ENCODE measurements at regions not wholly inside any gene's neighbourhood (a gene's known extent, or its start where the extent isn't known, plus 50 kb on each side); places are given as distances from the start of the nearest gene placed in this dataset.
"Not testable (repeated sequence)": the region's sequence is repeated elsewhere in the genome, so short reads cannot be mapped to it uniquely, and the experiment has no call there.

- DNase-seq (ENCODE audit: low read depth in 2 of 2): no peak
Observed at GRCh38 chr21:16418642-16419041, 688.9 kb downstream of the USP25 start.

GRCh38 chr21:16419188-16419921 lies 689.6 kb downstream of the USP25 start:
- peak; percentile 50 to 57 for DNase-seq (ENCODE audit: low read depth in 2 of 2)

GRCh38 chr21:16420031-16420724 lies 690.4 kb downstream of the USP25 start:
- peak in 1 of 2 experiments; percentile 15 for DNase-seq (ENCODE audit: low read depth in 2 of 2)

- DNase-seq (ENCODE audit: low read depth in 2 of 2): no peak
Observed at GRCh38 chr21:16421007-16421406, 691.2 kb downstream of the USP25 start.

GRCh38 chr21:16421965-16422364 lies 692.2 kb downstream of the USP25 start:
- DNase-seq (ENCODE audit: low read depth in 2 of 2): no peak

- no peak for DNase-seq (ENCODE audit: low read depth in 2 of 2)
Observed at GRCh38 chr21:16422702-16423101, 692.9 kb downstream of the USP25 start.

GRCh38 chr21:16423921-16424320 lies 694.1 kb downstream of the USP25 start:
- DNase-seq (ENCODE audit: low read depth in 2 of 2): no peak

- DNase-seq (ENCODE audit: low read depth in 2 of 2): no peak
Observed at GRCh38 chr21:16424331-16424751, 694.6 kb downstream of the USP25 start.

GRCh38 chr21:16425376-16425775 lies 695.6 kb downstream of the USP25 start:
- DNase-seq (ENCODE audit: low read depth in 2 of 2): no peak

- no peak for DNase-seq (ENCODE audit: low read depth in 2 of 2)
Observed at GRCh38 chr21:16426936-16427335, 697.2 kb downstream of the USP25 start.

GRCh38 chr21:16427587-16428087 lies 697.9 kb downstream of the USP25 start:
- no peak for DNase-seq (ENCODE audit: low read depth in 2 of 2)

GRCh38 chr21:16437586-16437985 lies 707.8 kb downstream of the USP25 start:
- DNase-seq (ENCODE audit: low read depth in 2 of 2): no peak

- no peak for DNase-seq (ENCODE audit: low read depth in 2 of 2)
Observed at GRCh38 chr21:16438761-16439160, 709.0 kb downstream of the USP25 start.

GRCh38 chr21:16441789-16442188 lies 712.0 kb downstream of the USP25 start:
- DNase-seq (ENCODE audit: low read depth in 2 of 2): no peak

GRCh38 chr21:16454399-16454798 lies 724.6 kb downstream of the USP25 start:
- DNase-seq (ENCODE audit: low read depth in 2 of 2): no peak

GRCh38 chr21:16455526-16455925 lies 725.7 kb downstream of the USP25 start:
- DNase-seq (ENCODE audit: low read depth in 2 of 2): no peak

- no peak for DNase-seq (ENCODE audit: low read depth in 2 of 2)
Observed at GRCh38 chr21:16455978-16456377, 726.2 kb downstream of the USP25 start.

GRCh38 chr21:16457498-16457897 lies 727.7 kb downstream of the USP25 start:
- no peak for DNase-seq (ENCODE audit: low read depth in 2 of 2)

- no peak for DNase-seq (ENCODE audit: low read depth in 2 of 2)
Observed at GRCh38 chr21:16460936-16461335, 731.2 kb downstream of the USP25 start.

GRCh38 chr21:16464211-16464889 lies 734.6 kb downstream of the USP25 start:
- not testable (repeated sequence) for DNase-seq (ENCODE audit: low read depth in 2 of 2)

- DNase-seq (ENCODE audit: low read depth in 2 of 2): peak; percentile 5 to 6
Observed at GRCh38 chr21:16468184-16468583, 738.4 kb downstream of the USP25 start.

- no peak for DNase-seq (ENCODE audit: low read depth in 2 of 2)
Observed at GRCh38 chr21:16473988-16474387, 744.2 kb downstream of the USP25 start.

Measured in fibroblast of skin of left biceps (primary cell).